NCI-H187 (cell line): ENCODE measurements at regions not wholly inside any gene's neighbourhood (a gene's known extent, or its start where the extent isn't known, plus 50 kb on each side); places are given as distances from the start of the nearest gene placed in this dataset.

Experiments used
- DNase-seq, 2 experiments: peaks; one replicate each; lab custom pipeline; 2025; lab: John Stamatoyannopoulos, UW

GRCh38 chr10:21092683-21093524, 195.8 kb upstream of the NEBL start:
- no peak for DNase-seq

- DNase-seq: no peak
These were observed 193.5 kb upstream of the NEBL start for GRCh38 chr10:21090609-21091082.

GRCh38 chr10:21087476-21087875, 190.4 kb upstream of the NEBL start:
- DNase-seq: no peak

GRCh38 chr10:21084700-21085099, 187.6 kb upstream of the NEBL start:
- no peak for DNase-seq

- DNase-seq: peak; percentile 2 to 10
These were observed 186.8 kb upstream of the NEBL start for GRCh38 chr10:21083861-21084260.

- DNase-seq: no peak
These were observed 185.1 kb upstream of the NEBL start for GRCh38 chr10:21082206-21082605.

- no peak for DNase-seq
These were observed 183.2 kb upstream of the NEBL start for GRCh38 chr10:21080261-21080660.

GRCh38 chr10:21079330-21079658, 182.2 kb upstream of the NEBL start:
- DNase-seq: no peak

GRCh38 chr10:21078410-21079329, 181.6 kb upstream of the NEBL start:
- peak in 1 of 2 experiments; percentile 13 for DNase-seq

- no peak for DNase-seq
These were observed 180.6 kb upstream of the NEBL start for GRCh38 chr10:21077681-21078080.

GRCh38 chr10:21076381-21076780, 179.3 kb upstream of the NEBL start:
- no peak for DNase-seq

- DNase-seq: no peak
These were observed 178.8 kb upstream of the NEBL start for GRCh38 chr10:21075880-21076279.

- DNase-seq: no peak
These were observed 174.0 kb upstream of the NEBL start for GRCh38 chr10:21071001-21071673.

- no peak for DNase-seq
These were observed 173.0 kb upstream of the NEBL start for GRCh38 chr10:21069929-21070700.

GRCh38 chr10:21069278-21069677, 172.2 kb upstream of the NEBL start:
- no peak for DNase-seq

GRCh38 chr10:21068026-21068656, 171.0 kb upstream of the NEBL start:
- DNase-seq: no peak

GRCh38 chr10:21065621-21066248, 168.6 kb upstream of the NEBL start:
- DNase-seq: no peak

GRCh38 chr10:21061982-21062381, 164.9 kb upstream of the NEBL start:
- no peak for DNase-seq

GRCh38 chr10:21061184-21061583, 164.1 kb upstream of the NEBL start:
- no peak for DNase-seq

- DNase-seq: no peak
These were observed 163.5 kb upstream of the NEBL start for GRCh38 chr10:21060626-21061025.

- no peak for DNase-seq
These were observed 160.9 kb upstream of the NEBL start for GRCh38 chr10:21057989-21058388.
